GM19240 (cell line): ENCODE measurements at regions not wholly inside any gene's neighbourhood (a gene's known extent, or its start where the extent isn't known, plus 50 kb on each side); places are given as distances from the start of the nearest gene placed in this dataset.
"Not testable (repeated sequence)": the region's sequence is repeated elsewhere in the genome, so short reads cannot be mapped to it uniquely, and the experiment has no call there.

Source experiments
- DNase-seq: peaks from one replicate; pipeline ENCODE4 v3.0.0; 2011; ENCODE audit warnings: low spot score; ENCODE audit not compliant: insufficient read length

DNA sequence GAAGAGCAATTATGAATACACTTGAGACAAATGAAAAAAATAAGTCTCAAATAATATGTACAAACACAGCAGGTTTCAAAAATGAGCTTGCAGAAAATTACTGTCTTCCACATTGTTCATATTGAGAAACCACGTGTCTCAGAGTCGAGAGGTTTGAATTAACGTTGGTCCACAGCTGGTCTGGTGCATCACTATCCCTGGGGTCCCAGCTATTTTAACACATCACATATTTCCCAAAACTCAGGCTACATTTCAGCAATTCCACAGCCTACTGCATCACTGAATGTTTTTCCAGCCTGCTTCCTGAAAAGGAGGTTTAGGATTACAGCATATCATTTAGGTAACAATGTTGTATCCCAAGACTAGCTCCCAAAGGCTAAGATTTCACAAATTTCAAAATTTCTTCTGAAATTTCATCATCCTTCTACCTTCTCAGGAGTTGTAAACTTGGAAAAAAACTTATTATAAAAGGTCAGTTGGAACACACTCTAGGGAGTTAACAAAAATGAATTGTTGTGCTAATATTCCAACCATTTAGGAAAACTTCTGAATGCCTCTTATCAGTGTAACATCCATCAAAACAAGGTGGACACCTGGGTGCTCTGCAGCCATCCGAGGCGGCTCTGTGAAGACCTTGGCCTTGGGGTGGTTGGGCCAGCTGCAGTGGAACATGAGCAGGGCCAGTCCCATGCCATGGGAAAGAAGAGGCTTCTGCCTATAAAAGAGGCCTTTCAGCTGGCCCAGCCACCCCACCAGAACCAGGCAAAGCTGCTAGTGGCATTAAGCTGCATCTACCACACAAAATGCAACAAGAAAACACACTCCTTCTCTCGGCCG is 198.1 kb upstream of the RBBP8 start:
- no peak for DNase-seq

- no peak for DNase-seq
Measured at GRCh38 chr18:22737054-22737453, 196.1 kb upstream of the RBBP8 start.

DNA sequence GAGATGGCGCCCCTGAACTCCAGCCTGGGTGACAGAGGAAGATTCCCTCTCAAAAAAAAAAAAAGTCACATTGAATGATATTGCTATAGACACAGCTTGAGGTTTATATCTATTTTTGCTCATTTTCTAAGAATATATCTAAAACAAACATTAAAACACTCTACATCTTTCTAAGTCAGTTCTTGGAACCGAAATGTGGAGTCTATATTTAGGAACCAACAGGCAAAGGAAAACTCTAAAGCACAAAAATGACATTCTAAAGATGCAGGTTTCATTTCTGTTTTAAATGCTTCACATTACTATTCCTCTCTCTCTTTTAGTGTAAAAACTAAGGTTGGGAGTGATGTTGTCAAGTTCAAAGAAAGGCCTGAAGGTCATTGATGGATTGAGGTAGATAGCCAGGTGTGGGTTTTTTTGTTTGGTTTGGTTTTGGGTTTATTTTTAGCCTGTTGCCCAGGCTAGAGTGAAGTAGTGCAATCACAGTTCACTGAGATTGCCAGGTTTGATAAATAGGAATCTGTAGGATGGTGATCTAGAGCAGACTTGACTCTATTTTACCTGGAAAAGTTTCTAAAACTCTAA is 194.0 kb upstream of the RBBP8 start:
- DNase-seq: no peak

DNA sequence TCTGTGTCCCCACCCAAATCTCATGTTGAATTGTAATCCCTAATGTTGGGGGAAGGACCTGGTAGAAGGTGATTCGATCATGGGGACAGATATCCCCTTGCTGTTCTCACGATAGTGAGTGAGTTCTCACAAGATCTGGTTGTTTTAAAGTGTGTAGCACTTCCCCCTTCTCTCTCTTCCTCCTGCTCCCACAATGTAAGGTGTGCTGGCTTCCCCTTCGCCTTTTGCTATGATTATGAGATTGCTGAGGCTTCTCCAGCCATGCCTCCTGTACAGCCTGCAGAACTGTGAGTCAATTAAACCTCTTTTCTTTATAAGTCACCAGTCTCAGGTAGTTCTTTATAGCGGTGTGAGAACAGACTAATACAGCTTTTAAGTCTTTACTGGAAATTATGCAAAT is 193.3 kb upstream of the RBBP8 start:
- DNase-seq: no peak

- no peak for DNase-seq
Measured at GRCh38 chr18:22741318-22741717, 191.8 kb upstream of the RBBP8 start.

GRCh38 chr18:22742409-22742808 is 190.7 kb upstream of the RBBP8 start:
- no peak for DNase-seq

DNA sequence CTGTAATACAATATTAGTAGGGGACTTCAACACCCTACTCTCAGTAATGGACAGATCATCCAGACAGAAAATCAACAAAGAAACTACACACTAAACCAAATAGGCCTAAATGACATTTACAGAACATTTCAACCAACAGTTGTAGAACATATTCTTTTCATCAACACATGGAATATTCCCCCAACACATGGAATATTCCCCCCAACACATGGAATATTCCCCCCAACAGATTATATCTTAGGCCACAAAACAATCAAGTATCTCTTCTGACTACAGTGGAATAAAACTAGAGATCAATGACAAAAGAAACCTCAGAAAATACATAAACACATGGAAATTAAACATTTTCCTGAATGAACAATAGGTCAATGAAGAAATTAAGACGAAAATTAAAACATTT is 187.2 kb upstream of the RBBP8 start:
- DNase-seq: no peak

- DNase-seq: no peak
Measured at GRCh38 chr18:22752014-22752413, 181.1 kb upstream of the RBBP8 start.

GRCh38 chr18:22753130-22753831 is 179.8 kb upstream of the RBBP8 start:
- no peak for DNase-seq

GRCh38 chr18:22764005-22764404 is 169.1 kb upstream of the RBBP8 start:
- DNase-seq: not testable (repeated sequence)

DNA sequence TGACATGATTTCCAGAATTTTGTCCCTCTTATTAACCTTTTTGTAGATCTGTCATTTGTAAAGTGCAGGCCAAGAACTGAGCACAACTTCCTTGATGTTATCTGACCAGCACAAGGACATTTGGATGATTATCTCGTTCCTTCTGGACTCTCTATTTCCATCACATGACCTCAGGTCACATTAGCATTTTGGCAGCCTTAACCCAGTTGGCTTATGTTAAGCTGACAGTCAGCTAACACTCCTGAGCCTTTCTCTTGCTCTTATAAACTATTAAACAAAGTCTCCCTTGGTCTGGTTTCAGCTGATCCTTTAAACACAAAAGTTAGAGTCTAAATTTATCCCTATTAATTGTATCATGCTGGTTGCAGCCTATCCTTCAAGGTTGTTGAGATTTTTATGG is 167.2 kb upstream of the RBBP8 start:
- DNase-seq: no peak

DNA sequence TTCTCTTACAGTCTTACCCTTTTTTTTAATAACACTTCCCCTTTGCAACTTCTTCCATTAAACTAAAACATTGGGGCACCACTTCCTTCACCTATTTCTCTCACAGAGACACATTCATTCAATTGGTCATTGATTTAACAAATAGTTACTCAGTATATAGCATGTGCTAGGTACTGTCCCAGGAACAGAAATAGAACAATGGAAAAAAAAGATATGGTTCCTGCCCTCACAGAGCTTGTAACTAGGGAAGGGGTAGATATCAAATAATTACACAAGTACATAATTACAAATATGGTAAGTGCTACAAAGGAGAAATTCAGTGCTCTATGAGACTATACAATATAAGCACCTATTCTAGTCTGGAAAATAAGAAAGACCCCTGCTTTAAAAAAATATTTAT is 165.5 kb upstream of the RBBP8 start:
- DNase-seq: no peak

DNA sequence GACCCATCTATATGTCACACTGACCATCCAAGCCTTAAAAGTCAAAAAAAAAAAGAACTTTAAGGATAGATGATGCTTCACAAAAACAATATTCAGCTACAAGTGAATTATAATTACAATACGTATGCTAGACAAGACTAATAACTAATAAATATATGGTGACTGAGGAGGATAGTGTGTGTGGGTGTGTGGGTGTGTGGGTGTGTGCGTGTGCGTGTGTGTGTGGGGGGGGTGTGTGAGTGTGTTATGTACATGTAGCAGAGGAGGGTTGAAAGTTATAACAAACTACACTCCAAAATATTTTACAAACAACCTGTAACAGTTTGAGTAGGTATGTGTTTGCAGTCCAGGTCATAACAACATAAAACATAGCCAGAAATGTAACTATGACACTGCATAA is 159.2 kb upstream of the RBBP8 start:
- no peak for DNase-seq

GRCh38 chr18:22778996-22779395 is 154.1 kb upstream of the RBBP8 start:
- DNase-seq: no peak

- DNase-seq: no peak
Measured at GRCh38 chr18:22783245-22783644, 149.9 kb upstream of the RBBP8 start.

DNA sequence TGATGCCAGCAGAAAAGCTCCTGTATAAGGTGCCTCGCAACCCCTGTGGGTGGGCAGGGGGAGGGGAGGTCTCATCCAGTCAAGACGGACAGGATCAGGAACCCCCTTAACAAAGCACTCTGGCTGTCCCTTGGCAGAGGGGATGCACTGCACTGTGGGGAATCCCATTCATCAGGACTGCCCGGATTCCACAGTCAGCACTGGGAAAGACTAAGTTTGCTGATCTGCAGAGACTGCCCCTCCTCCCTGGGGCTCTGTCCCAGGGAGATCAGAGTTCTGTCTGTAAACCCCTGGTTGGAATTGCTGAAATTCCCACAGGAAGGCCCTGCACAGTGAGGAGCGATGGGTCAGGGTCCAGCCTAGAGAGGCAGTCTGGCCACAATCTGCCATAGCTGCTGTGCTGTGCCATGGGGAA is 149.5 kb upstream of the RBBP8 start:
- no peak for DNase-seq

DNA sequence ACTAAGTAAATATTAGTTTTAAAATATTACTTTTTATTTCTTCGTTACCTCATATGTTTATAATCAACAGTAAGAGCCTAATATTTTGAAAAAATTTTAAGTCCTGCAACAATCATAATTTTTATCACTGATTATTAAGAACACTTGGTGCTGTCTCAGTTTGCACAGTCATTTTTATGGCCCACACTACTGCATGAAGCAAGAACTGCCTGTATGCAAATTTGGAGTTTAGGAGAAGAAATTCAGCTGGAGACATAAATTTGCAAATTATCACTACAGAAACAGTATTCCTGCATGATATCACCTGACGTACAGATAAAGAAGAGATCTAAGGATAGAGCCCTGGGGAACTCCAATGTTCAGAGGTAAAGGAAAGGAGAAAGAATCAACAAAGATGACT is 144.1 kb upstream of the RBBP8 start:
- DNase-seq: no peak

DNA sequence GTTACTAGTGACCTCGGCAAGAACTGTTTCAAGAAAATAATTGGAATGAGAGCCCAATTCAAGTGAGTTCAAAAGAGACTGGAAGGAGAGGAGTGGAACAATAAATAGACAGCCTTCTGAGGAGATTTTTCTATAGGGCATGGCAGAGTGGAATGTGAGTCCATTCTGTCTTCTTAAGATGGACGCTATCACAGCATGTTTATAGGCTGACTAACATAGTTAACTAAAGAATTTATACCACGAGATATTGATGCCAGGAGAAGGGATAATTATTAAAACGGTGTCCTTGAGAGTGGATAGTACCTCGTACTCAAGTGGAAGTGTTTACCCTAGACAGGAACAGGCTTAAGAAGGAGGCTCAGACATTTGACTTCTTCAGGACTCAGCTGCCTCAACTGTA is 143.5 kb upstream of the RBBP8 start:
- no peak for DNase-seq

GRCh38 chr18:22790545-22791309 is 142.4 kb upstream of the RBBP8 start:
- no peak for DNase-seq

DNA sequence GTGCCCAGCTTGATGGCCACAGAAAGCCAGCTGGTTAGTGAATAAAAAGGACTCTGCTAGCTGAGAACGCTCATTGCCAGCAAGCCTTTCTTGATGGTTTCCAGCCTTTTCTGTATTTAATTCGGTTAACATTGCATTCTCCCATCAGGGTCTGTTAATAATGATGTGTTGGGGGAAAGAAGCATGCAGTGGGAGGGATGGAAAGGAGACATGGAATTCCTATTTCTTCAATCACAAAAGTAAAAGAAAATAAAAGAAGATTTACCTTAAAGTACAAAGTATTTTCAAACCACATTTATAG is 141.9 kb upstream of the RBBP8 start:
- DNase-seq: no peak

GRCh38 chr18:22796113-22796512 is 137.0 kb upstream of the RBBP8 start:
- no peak for DNase-seq

GRCh38 chr18:22800551-22800951 is 132.6 kb upstream of the RBBP8 start:
- no peak for DNase-seq
